Endothelial cell of umbilical vein (primary cell): ENCODE measurements at regions not wholly inside any gene's neighbourhood (a gene's known extent, or its start where the extent isn't known, plus 50 kb on each side); places are given as distances from the start of the nearest gene placed in this dataset.

ENCODE experiments used
- CTCF ChIP-seq, 2 donors: IDR thresholded peaks; 1 replicate in 1 of 2; 2 replicates in 1 of 2; pipeline ENCODE4 v1.5.1; 2011; ENCODE audit warnings: low read length in 2 of 2, mild to moderate bottlenecking in 2 of 2, moderate library complexity in 2 of 2, control low read depth in 1 of 2, inconsistent platforms in 1 of 2, low read depth in 1 of 2; ENCODE audit not compliant: insufficient read depth in 1 of 2; ENCODE audit errors: extremely low read depth in 1 of 2
- EZH2 ChIP-seq: IDR thresholded peaks from 2 replicates; pipeline ENCODE4 v1.6.1; 2012; ENCODE audit warnings: borderline replicate concordance, low read depth, mild to moderate bottlenecking, moderate library complexity, low read length, inconsistent platforms; ENCODE audit not compliant: severe bottlenecking
- POLR2A ChIP-seq: IDR thresholded peaks from 2 replicates; pipeline ENCODE4 v1.6.1; 2012; ENCODE audit warnings: low read depth, mild to moderate bottlenecking, control low read depth, low read length
- POLR2AphosphoS5 ChIP-seq: IDR thresholded peaks from 2 replicates; pipeline ENCODE4 v1.6.1; 2012; ENCODE audit warnings: low read depth, mild to moderate bottlenecking, control low read depth, low read length, moderate library complexity; ENCODE audit not compliant: insufficient read depth

- TF ChIP-seq CTCF (IDR thresholded peaks at IDR 0.05; ENCODE audit: extremely low read depth in 1 of 2, insufficient read depth in 1 of 2, low read depth in 1 of 2, low read length in 2 of 2) (no peak), POLR2A (no peak), POLR2AphosphoS5 (no peak), EZH2 (no peak)
Measured at GRCh38 chr3:103512595-103512994, 1077.8 kb downstream of the ZPLD1 start.
